ENCODE measurements at regions not wholly inside any gene's neighbourhood (a gene's known extent, or its start where the extent isn't known, plus 50 kb on each side); places are given as distances from the start of the nearest gene placed in this dataset.

GRCh38 chr12:24153079-24153478 lies 203.6 kb upstream of the SOX5 start:
- no peaks in the 10 kb centered on the region for H3K4me1 Mint-ChIP-seq (ENCODE audit: unreplicated experiment)
- peaks cover 4% of the 10 kb centered on the region for H3K27me3 Mint-ChIP-seq (ENCODE audit: unreplicated experiment)
- no peaks in the 10 kb centered on the region for H3K9me3 Mint-ChIP-seq (ENCODE audit: unreplicated experiment)
- no peak overlapping the region for H3K27ac Mint-ChIP-seq (ENCODE audit: unreplicated experiment)
- no peaks in the 10 kb centered on the region for H3K36me3 Mint-ChIP-seq (ENCODE audit: low read depth, unreplicated experiment)
- H3K4me3 Mint-ChIP-seq (ENCODE audit: unreplicated experiment): no peak overlapping the region
- no peak for TF ChIP-seq CTCF (IDR thresholded peaks at IDR 0.05; ENCODE audit: unreplicated experiment)
- DNase-seq (ENCODE audit: low spot score): no peak

- H3K27me3 Mint-ChIP-seq (ENCODE audit: unreplicated experiment): peaks cover 4% of the 10 kb centered on the region
- H3K36me3 Mint-ChIP-seq (ENCODE audit: low read depth, unreplicated experiment): no peaks in the 10 kb centered on the region
- no peaks in the 10 kb centered on the region for H3K9me3 Mint-ChIP-seq (ENCODE audit: unreplicated experiment)
- DNase-seq (ENCODE audit: low spot score): no peak
- no peak overlapping the region for H3K27ac Mint-ChIP-seq (ENCODE audit: unreplicated experiment)
- H3K4me3 Mint-ChIP-seq (ENCODE audit: unreplicated experiment): no peak overlapping the region
- TF ChIP-seq CTCF (IDR thresholded peaks at IDR 0.05; ENCODE audit: unreplicated experiment): no peak
- no peaks in the 10 kb centered on the region for H3K4me1 Mint-ChIP-seq (ENCODE audit: unreplicated experiment)
Observed at GRCh38 chr12:24152270-24152669, 202.8 kb upstream of the SOX5 start.

- no peak for DNase-seq (ENCODE audit: low spot score)
- Mint-ChIP-seq H3K4me3 (ENCODE audit: unreplicated experiment) (no peak overlapping the region), H3K27ac (ENCODE audit: unreplicated experiment) (no peak overlapping the region), H3K9me3 (ENCODE audit: unreplicated experiment) (no peaks in the 10 kb centered on the region), H3K27me3 (ENCODE audit: unreplicated experiment) (no peaks in the 10 kb centered on the region), H3K36me3 (ENCODE audit: low read depth, unreplicated experiment) (no peaks in the 10 kb centered on the region), H3K4me1 (ENCODE audit: unreplicated experiment) (no peaks in the 10 kb centered on the region)
- TF ChIP-seq CTCF (IDR thresholded peaks at IDR 0.05; ENCODE audit: unreplicated experiment): no peak
Observed at GRCh38 chr12:24143928-24144327, 194.5 kb upstream of the SOX5 start.

GRCh38 chr12:24139035-24139434 lies 189.6 kb upstream of the SOX5 start:
- H3K9me3 Mint-ChIP-seq (ENCODE audit: unreplicated experiment): no peaks in the 10 kb centered on the region
- H3K36me3 Mint-ChIP-seq (ENCODE audit: low read depth, unreplicated experiment): no peaks in the 10 kb centered on the region
- DNase-seq (ENCODE audit: low spot score): no peak
- H3K4me1 Mint-ChIP-seq (ENCODE audit: unreplicated experiment): no peaks in the 10 kb centered on the region
- H3K4me3 Mint-ChIP-seq (ENCODE audit: unreplicated experiment): no peak overlapping the region
- H3K27ac Mint-ChIP-seq (ENCODE audit: unreplicated experiment): no peak overlapping the region
- no peaks in the 10 kb centered on the region for H3K27me3 Mint-ChIP-seq (ENCODE audit: unreplicated experiment)
- no peak for TF ChIP-seq CTCF (IDR thresholded peaks at IDR 0.05; ENCODE audit: unreplicated experiment)

- H3K36me3 Mint-ChIP-seq (ENCODE audit: low read depth, unreplicated experiment): no peaks in the 10 kb centered on the region
- no peak overlapping the region for H3K4me3 Mint-ChIP-seq (ENCODE audit: unreplicated experiment)
- TF ChIP-seq CTCF (IDR thresholded peaks at IDR 0.05; ENCODE audit: unreplicated experiment): no peak
- H3K27me3 Mint-ChIP-seq (ENCODE audit: unreplicated experiment): no peaks in the 10 kb centered on the region
- H3K9me3 Mint-ChIP-seq (ENCODE audit: unreplicated experiment): no peaks in the 10 kb centered on the region
- DNase-seq (ENCODE audit: low spot score): no peak
- H3K4me1 Mint-ChIP-seq (ENCODE audit: unreplicated experiment): peaks cover 6% of the 10 kb centered on the region
- no peak overlapping the region for H3K27ac Mint-ChIP-seq (ENCODE audit: unreplicated experiment)
Observed at GRCh38 chr12:24138041-24138440, 188.6 kb upstream of the SOX5 start.

Data from endothelial cell (in vitro differentiated cells).